Keratinocyte (primary cell): ENCODE measurements at regions not wholly inside any gene's neighbourhood (a gene's known extent, or its start where the extent isn't known, plus 50 kb on each side); places are given as distances from the start of the nearest gene placed in this dataset.

Source experiments
- DNase-seq: peaks from one replicate; pipeline ENCODE4 v3.0.0-alpha.2; 2011; ENCODE audit warnings: low read depth, missing footprints, low spot score
- FAIRE-seq: peaks from 2 replicates; lab custom pipeline; 2011; peaks lifted over from hg19 to GRCh38; lab: Jason Lieb, UNC
- H2AFZ ChIP-seq: 2 replicates; pipeline ENCODE4 v1.6.0; 2012; ENCODE audit warnings: low read length, control low read depth, inconsistent platforms; ENCODE audit not compliant: control insufficient read depth
- H3K27ac ChIP-seq: 2 replicates; pipeline ENCODE4 v1.5.1; 2011; ENCODE audit warnings: low read length; ENCODE audit not compliant: control insufficient read depth, insufficient read depth
- H3K27me3 ChIP-seq: 3 replicates; pipeline ENCODE4 v1.6.0; 2011; ENCODE audit warnings: low read length; ENCODE audit not compliant: control insufficient read depth, insufficient read depth; ENCODE audit errors: extremely low read depth
- H3K36me3 ChIP-seq, 2 experiments: 2 replicates in 1 of 2; 3 replicates in 1 of 2; pipeline ENCODE4 v1.5.1; 2011; ENCODE audit warnings: low read length in 2 of 2, mild to moderate bottlenecking in 1 of 2; ENCODE audit not compliant: control insufficient read depth in 2 of 2, insufficient read depth in 2 of 2; ENCODE audit errors: extremely low read depth in 1 of 2
- H3K4me1 ChIP-seq: 3 replicates; pipeline ENCODE4 v1.5.1; 2011; ENCODE audit warnings: low read length; ENCODE audit not compliant: control insufficient read depth, insufficient read depth; ENCODE audit errors: extremely low read depth
- H3K4me2 ChIP-seq: 3 replicates; pipeline ENCODE4 v1.6.0; 2011; ENCODE audit warnings: low read depth, low read length; ENCODE audit not compliant: control insufficient read depth, insufficient read depth; ENCODE audit errors: extremely low read depth
- H3K4me3 ChIP-seq, 3 experiments: fragments of 200-600 bp in 1 of 3; sonication (generic) in 1 of 3; 2 replicates in 2 of 3; 3 replicates in 1 of 3; pipeline ENCODE4 v1.5.1; 2011 to 2016; ENCODE audit warnings: low read length in 3 of 3, mild to moderate bottlenecking in 3 of 3, control low read depth in 2 of 3, inconsistent platforms in 1 of 3, low read depth in 1 of 3, mixed read lengths in 1 of 3, mixed run types in 1 of 3, moderate library complexity in 1 of 3; ENCODE audit not compliant: control insufficient read depth in 2 of 3, insufficient read depth in 2 of 3; ENCODE audit errors: extremely low read depth in 1 of 3
- H3K79me2 ChIP-seq: 2 replicates; pipeline ENCODE4 v1.6.0; 2012; ENCODE audit warnings: low read length; ENCODE audit not compliant: control insufficient read depth, insufficient read depth
- H3K9ac ChIP-seq: 3 replicates; pipeline ENCODE4 v1.6.0; 2011; ENCODE audit warnings: low read length; ENCODE audit not compliant: control insufficient read depth, insufficient read depth; ENCODE audit errors: extremely low read depth
- H3K9me1 ChIP-seq: 3 replicates; pipeline ENCODE4 v1.6.0; 2011; ENCODE audit warnings: low read length; ENCODE audit not compliant: control insufficient read depth, insufficient read depth; ENCODE audit errors: extremely low read depth
- H3K9me3 ChIP-seq: 2 replicates; pipeline ENCODE4 v1.5.1; 2012; ENCODE audit warnings: low read depth, low read length; ENCODE audit not compliant: control insufficient read depth
- H4K20me1 ChIP-seq: 3 replicates; pipeline ENCODE4 v1.6.0; 2011; ENCODE audit warnings: low read length; ENCODE audit not compliant: control insufficient read depth, insufficient read depth; ENCODE audit errors: extremely low read depth
- EZH2 ChIP-seq: IDR thresholded peaks from one replicate; pipeline ENCODE4 v1.6.1; 2012; ENCODE audit warnings: inconsistent platforms, mild to moderate bottlenecking, low read length, moderate library complexity
- dilution Hi-C: fragments of 300-500 bp; cut with MboI; formaldehyde crosslinking; loops from one replicate; pipeline ENCODE4 v1.7.0; 2020; ENCODE audit warnings: low sequenced_read_pairs; ENCODE audit not compliant: extremely low pct_ligation_motif_present
- TF ChIP-seq, protein P1 (sequence below), 3 experiments: IDR thresholded peaks in 1 of 3; conservative IDR thresholded peaks in 1 of 3; optimal IDR thresholded peaks in 1 of 3; 2 replicates in 2 of 3; 3 replicates in 1 of 3; pipeline versions ENCODE3 to v1.5.1; 2011; ENCODE audit warnings: low read length in 3 of 3, mild to moderate bottlenecking in 3 of 3, moderate library complexity in 2 of 3, control low read depth in 1 of 3, inconsistent platforms in 1 of 3; ENCODE audit not compliant: insufficient read depth in 2 of 3; ENCODE audit errors: extremely low read depth in 1 of 3

GRCh38 chr21:22881131-22881530, 1882.9 kb downstream of the NCAM2 start:
- Histone ChIP-seq H3K4me3 (no peak overlapping the region), H3K79me2 (no peaks in the 10 kb centered on the region), H2AFZ (no peak overlapping the region), H3K9ac (no peak overlapping the region), H3K27ac (no peak overlapping the region), H4K20me1 (no peaks in the 10 kb centered on the region), H3K4me1 (no peaks in the 10 kb centered on the region), H3K4me2 (no peak overlapping the region), H3K27me3 (no peaks in the 10 kb centered on the region), H3K9me3 (no peaks in the 10 kb centered on the region), H3K9me1 (no peaks in the 10 kb centered on the region), H3K36me3 (no peaks in the 10 kb centered on the region)
- DNase-seq (no peak), FAIRE-seq (no peak)
- dilution Hi-C loops, result no loop called here
- TF ChIP-seq, protein P1, sequence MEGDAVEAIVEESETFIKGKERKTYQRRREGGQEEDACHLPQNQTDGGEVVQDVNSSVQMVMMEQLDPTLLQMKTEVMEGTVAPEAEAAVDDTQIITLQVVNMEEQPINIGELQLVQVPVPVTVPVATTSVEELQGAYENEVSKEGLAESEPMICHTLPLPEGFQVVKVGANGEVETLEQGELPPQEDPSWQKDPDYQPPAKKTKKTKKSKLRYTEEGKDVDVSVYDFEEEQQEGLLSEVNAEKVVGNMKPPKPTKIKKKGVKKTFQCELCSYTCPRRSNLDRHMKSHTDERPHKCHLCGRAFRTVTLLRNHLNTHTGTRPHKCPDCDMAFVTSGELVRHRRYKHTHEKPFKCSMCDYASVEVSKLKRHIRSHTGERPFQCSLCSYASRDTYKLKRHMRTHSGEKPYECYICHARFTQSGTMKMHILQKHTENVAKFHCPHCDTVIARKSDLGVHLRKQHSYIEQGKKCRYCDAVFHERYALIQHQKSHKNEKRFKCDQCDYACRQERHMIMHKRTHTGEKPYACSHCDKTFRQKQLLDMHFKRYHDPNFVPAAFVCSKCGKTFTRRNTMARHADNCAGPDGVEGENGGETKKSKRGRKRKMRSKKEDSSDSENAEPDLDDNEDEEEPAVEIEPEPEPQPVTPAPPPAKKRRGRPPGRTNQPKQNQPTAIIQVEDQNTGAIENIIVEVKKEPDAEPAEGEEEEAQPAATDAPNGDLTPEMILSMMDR (optimal IDR thresholded peaks at IDR 0.05 in 1 of 3, IDR thresholded peaks at IDR 0.05 in 1 of 3, conservative IDR thresholded peaks at IDR 0.05 in 1 of 3; ENCODE audit: extremely low read depth in 1 of 3, insufficient read depth in 2 of 3, low read length in 3 of 3), result no peak
- TF ChIP-seq EZH2, result no peak

DNA sequence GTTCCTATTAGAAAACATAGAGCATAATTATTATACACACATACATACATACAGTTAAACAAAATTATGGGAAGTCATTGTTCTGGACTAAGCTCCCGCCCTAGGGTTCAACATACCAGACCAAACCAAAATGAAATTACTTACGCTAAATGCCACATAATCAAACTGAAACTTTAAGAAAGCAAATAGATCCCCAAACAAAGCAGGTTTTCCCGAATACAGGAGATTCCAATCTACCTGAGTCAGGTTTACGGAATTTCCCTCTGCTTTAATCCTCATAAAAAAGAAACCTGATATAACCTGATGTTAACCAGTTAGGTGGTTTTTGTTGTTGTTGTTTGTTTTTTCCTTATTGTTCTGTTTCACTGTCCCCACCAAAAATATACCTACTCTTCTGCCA, 1886.9 kb downstream of the NCAM2 start:
- H3K36me3 ChIP-seq, result no peaks in the 10 kb centered on the region
- H3K4me2 ChIP-seq, result no peak overlapping the region
- no peaks in the 10 kb centered on the region for H3K9me1 ChIP-seq
- dilution Hi-C loops, result no loop called here
- TF ChIP-seq EZH2, result no peak
- TF ChIP-seq, protein P1 (optimal IDR thresholded peaks at IDR 0.05 in 1 of 3, IDR thresholded peaks at IDR 0.05 in 1 of 3, conservative IDR thresholded peaks at IDR 0.05 in 1 of 3; ENCODE audit: extremely low read depth in 1 of 3, insufficient read depth in 2 of 3, low read length in 3 of 3), result no peak
- no peaks in the 10 kb centered on the region for H3K4me1 ChIP-seq
- DNase-seq, result no peak
- no peaks in the 10 kb centered on the region for H4K20me1 ChIP-seq
- no peak overlapping the region for H2AFZ ChIP-seq
- H3K27me3 ChIP-seq, result no peaks in the 10 kb centered on the region
- no peaks in the 10 kb centered on the region for H3K79me2 ChIP-seq
- no peak overlapping the region for H3K4me3 ChIP-seq
- H3K9me3 ChIP-seq, result no peaks in the 10 kb centered on the region
- no peak for FAIRE-seq
- no peak overlapping the region for H3K9ac ChIP-seq
- no peak overlapping the region for H3K27ac ChIP-seq
